Stimulated activated memory B cell treated with anti-CD40 and anti-IgM and Interleukin-4, amounts not matched to agents 10 μg/mL and 1 μg/mL and 100 μg/mL, for 72 hours (primary cell): ENCODE measurements at regions not wholly inside any gene's neighbourhood (a gene's known extent, or its start where the extent isn't known, plus 50 kb on each side); places are given as distances from the start of the nearest gene placed in this dataset.

Experiments used
- ATAC-seq: fragments of 150-1000 bp; cut with Tn5 transposase; 2 replicates; pipeline ENCODE4 v1.10.0; 2021
- H3K27ac Mint-ChIP-seq: one replicate; pipeline ENCODE4 v1.8.0; 2022; ENCODE audit warnings: mild to moderate bottlenecking, mixed read lengths
- H3K27me3 Mint-ChIP-seq: one replicate; pipeline ENCODE4 v1.8.0; 2022; ENCODE audit warnings: mixed read lengths
- H3K36me3 Mint-ChIP-seq: one replicate; pipeline ENCODE4 v1.8.0; 2022; ENCODE audit warnings: mixed read lengths
- H3K4me1 Mint-ChIP-seq: one replicate; pipeline ENCODE4 v1.8.0; 2022; ENCODE audit warnings: mixed read lengths
- H3K4me3 Mint-ChIP-seq: one replicate; pipeline ENCODE4 v1.8.0; 2022; ENCODE audit warnings: mild to moderate bottlenecking, moderate library complexity, mixed read lengths
- H3K9me3 Mint-ChIP-seq: one replicate; pipeline ENCODE4 v1.8.0; 2022; ENCODE audit warnings: mixed read lengths

DNA sequence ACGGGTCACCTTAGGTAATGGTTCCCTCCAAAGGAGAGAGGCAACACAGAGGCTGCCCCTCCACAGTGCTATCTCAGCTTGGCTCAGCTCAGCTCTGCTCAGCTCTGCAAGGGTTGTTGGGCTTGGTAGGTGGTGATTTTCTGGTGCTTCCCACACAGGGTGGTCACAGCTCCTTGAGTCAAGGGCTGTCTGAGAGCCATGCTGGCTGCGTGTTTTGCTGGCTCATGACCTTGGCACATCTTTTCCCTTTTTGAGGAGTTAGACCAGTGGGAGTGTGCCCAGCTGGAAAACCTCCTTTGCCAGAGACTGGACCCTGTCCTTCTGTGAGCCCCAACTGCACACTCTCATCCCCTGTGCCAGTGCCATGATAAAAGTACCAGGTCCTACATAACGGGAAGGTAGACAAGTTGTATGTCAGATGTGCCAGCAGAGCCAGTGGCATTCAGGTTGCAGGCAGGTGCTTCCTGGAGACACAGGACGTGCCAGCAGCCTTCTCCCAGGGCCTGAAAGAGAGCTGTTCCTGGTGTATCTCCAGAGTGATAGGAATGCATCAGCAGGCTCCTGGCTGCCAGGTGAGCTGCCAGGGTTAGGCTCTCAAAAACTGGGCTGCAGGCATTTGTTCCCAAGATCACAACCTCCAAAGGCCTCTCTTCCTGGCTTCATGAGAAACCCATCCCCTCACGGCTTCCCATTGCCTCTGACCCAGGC is 118.6 kb upstream of the CXCL14 start:
- no peaks in the 10 kb centered on the region for H3K36me3 Mint-ChIP-seq
- no peak overlapping the region for H3K4me3 Mint-ChIP-seq
- H3K9me3 Mint-ChIP-seq, result no peaks in the 10 kb centered on the region
- no peak overlapping the region for H3K27ac Mint-ChIP-seq
- ATAC-seq, result no peak
- H3K27me3 Mint-ChIP-seq, result peaks cover 22% of the 10 kb centered on the region
- H3K4me1 Mint-ChIP-seq, result no peaks in the 10 kb centered on the region

DNA sequence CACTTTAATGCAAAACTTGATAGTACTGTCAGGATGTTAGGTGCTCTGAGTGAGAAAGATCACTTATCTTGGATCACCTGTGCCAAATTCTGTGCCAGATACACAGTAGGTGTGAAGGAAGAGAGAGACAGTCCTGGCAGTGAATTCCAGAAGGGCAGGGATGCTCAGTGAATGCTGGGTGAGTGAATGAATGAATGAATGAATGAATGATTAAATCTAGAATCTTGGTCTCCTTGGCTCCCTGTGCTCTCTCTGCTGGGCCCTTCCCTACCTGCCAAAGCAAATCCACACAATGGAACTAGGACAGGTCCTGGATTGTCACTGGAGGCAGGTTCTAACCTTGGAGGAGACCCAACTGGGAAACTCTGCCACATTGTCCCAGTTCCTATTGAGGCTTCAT is 117.5 kb upstream of the CXCL14 start:
- no peak for ATAC-seq
- no peaks in the 10 kb centered on the region for H3K36me3 Mint-ChIP-seq
- H3K27me3 Mint-ChIP-seq, result peaks cover 30% of the 10 kb centered on the region
- no peak overlapping the region for H3K4me3 Mint-ChIP-seq
- no peak overlapping the region for H3K27ac Mint-ChIP-seq
- no peaks in the 10 kb centered on the region for H3K4me1 Mint-ChIP-seq
- no peaks in the 10 kb centered on the region for H3K9me3 Mint-ChIP-seq

DNA sequence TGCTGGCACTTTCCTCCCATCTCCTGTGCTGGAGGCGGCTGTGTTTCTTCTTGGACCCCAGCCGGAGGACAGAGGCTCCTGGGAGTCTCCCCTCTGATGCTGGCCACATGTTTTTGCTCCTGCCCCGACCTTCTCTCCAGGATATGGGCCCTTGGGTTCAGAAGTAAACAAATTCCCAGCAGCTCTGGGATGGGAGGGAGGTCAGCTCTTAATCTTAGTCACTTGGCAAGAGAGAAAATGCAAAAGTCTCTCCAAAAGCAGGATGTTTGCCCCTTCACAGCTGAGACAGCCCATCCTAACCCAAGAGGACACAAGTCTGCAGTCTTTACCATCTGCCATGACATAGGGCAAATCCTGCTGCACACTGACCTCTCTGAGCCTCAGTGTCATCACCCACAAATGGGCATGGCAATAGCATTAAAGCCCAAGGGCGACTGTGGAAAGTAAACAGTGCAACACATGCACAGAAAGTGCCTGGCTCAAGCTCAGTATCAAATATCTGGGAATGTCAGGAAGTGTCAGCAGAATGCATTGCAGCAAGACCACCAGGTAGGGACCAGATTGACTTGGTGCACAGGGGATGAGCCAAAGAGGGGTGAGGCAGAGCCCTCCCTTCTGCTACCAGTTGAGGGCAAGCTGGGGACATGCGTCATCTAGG is 117.0 kb upstream of the CXCL14 start:
- no peak for ATAC-seq
- Mint-ChIP-seq H3K9me3 (no peaks in the 10 kb centered on the region), H3K4me3 (no peak overlapping the region), H3K36me3 (no peaks in the 10 kb centered on the region), H3K4me1 (no peaks in the 10 kb centered on the region), H3K27ac (no peak overlapping the region), H3K27me3 (peaks cover 36% of the 10 kb centered on the region)

DNA sequence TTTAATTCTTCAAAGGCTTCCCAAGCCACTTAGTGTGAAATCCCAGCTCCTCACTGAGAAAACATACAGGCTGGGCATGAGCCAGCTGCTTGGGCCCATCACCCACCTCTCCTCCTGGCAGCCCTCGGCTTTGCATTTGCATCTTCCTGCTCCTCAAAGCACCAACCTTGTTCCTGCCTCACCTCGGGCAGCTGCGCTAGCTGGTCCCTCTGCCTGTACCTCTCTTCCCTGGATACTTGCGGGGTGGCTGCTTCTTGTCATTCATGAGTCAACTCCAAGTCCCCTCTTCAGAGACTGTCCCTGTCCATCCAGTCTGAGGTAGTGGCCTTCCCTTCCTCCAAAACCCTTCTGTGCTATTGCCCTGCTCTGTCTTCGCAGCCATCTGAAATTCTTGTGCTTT is 116.1 kb upstream of the CXCL14 start:
- no peak overlapping the region for H3K4me3 Mint-ChIP-seq
- H3K27ac Mint-ChIP-seq, result no peak overlapping the region
- H3K9me3 Mint-ChIP-seq, result no peaks in the 10 kb centered on the region
- no peaks in the 10 kb centered on the region for H3K36me3 Mint-ChIP-seq
- H3K27me3 Mint-ChIP-seq, result peaks cover 44% of the 10 kb centered on the region
- ATAC-seq, result no peak
- no peaks in the 10 kb centered on the region for H3K4me1 Mint-ChIP-seq

DNA sequence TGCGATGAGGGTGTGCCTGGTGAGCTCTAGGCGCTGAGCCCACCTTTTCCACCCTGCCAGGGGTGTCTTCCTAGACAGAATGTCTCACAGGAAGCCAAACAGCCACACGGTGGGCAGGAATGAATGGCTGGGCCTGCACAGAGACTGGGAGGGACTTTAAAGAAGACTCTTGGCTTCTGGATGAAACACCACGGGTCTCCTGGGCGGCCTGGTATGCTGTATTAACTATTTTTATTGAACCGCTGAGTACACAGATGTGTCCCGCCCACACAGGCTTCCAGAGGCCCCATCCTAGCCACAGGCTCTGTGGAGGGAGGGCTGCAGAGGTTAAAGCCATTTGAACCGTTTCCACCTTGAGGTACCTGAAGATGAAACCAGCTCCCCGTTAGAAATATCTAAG is 115.2 kb upstream of the CXCL14 start:
- H3K27me3 Mint-ChIP-seq, result peaks cover 51% of the 10 kb centered on the region
- H3K4me1 Mint-ChIP-seq, result no peaks in the 10 kb centered on the region
- H3K9me3 Mint-ChIP-seq, result no peaks in the 10 kb centered on the region
- no peak overlapping the region for H3K27ac Mint-ChIP-seq
- no peak overlapping the region for H3K4me3 Mint-ChIP-seq
- no peaks in the 10 kb centered on the region for H3K36me3 Mint-ChIP-seq
- ATAC-seq, result no peak

DNA sequence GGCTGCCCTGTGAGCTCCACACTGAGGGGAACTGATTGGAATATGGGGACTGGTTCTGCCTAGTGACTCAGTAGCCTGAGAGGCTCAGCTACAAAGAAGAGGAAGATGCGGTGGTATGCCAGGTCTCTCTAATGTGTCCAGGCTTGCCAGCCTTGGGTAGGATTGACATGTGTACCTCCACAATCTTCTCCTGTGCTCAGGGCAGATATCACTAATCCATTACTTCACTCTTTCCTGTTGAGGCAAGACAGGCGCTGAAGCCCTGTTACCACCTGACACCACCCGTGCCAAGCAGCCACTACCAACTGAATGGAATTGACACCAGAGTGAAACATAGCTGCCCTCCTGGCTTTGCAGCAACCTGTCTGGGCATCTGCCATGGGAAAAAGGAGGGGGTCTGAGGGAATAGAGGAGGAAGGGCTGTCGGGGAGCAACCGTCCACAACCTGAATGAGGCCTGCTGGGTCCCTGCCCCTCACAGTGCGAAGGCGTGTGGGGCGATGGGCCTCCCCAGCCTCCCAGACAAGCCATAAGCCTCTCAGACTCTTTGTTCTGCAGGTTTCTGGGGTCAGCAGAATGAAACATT is 114.7 kb upstream of the CXCL14 start:
- Mint-ChIP-seq H3K4me3 (no peak overlapping the region), H3K27me3 (peaks cover 52% of the 10 kb centered on the region), H3K9me3 (no peaks in the 10 kb centered on the region), H3K27ac (no peak overlapping the region), H3K4me1 (no peaks in the 10 kb centered on the region), H3K36me3 (no peaks in the 10 kb centered on the region)
- no peak for ATAC-seq

DNA sequence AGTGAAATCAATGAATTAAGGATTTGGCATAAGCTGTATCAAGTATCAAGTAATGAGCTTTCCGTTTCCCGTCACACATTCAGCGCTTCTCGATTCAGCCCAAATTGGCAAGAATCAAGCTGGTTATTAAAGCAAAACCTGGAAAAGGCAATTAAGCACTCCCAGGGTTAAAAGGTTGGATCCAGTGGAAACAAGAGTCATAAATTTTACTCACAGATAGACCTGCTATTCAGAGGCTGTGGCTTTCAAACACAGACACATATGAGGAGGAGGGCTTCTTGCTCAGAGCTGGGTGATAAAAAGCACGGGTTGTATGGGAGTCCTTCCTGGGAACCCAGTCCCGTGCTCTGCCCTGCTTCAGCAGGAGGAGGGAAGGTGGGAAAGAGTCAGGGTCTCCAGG is 112.3 kb upstream of the CXCL14 start:
- Mint-ChIP-seq H3K9me3 (no peaks in the 10 kb centered on the region), H3K27me3 (peaks cover 63% of the 10 kb centered on the region), H3K4me3 (no peak overlapping the region)

DNA sequence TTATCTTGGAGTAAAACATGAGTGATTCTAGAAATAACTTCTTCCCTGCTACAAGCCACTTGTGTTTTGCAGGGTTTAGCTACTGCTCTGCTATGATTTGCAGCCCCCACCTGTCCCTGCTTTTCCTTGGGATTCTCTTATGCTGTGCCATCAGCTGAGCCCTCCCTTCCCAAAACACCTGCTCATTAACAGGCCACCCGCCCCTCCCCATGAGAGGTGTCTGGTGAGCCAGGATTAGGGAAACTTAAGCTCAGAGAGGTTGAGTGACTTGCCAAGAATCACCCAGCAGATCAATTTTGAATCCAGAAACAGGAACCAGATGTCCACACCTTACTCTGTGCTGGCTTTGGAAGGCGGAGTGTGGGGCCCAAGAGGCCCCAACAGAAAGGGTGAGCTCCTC is 111.7 kb upstream of the CXCL14 start:
- no peak overlapping the region for H3K4me3 Mint-ChIP-seq
- no peaks in the 10 kb centered on the region for H3K9me3 Mint-ChIP-seq
- H3K36me3 Mint-ChIP-seq, result no peaks in the 10 kb centered on the region
- peaks cover 57% of the 10 kb centered on the region for H3K27me3 Mint-ChIP-seq
- ATAC-seq, result no peak
- H3K27ac Mint-ChIP-seq, result no peak overlapping the region
- no peaks in the 10 kb centered on the region for H3K4me1 Mint-ChIP-seq

More for the DNA sequence above, 112.3 kb upstream of the CXCL14 start:
- no peaks in the 10 kb centered on the region for H3K4me1 Mint-ChIP-seq
- H3K36me3 Mint-ChIP-seq, result no peaks in the 10 kb centered on the region
- no peak overlapping the region for H3K27ac Mint-ChIP-seq
- no peak for ATAC-seq

DNA sequence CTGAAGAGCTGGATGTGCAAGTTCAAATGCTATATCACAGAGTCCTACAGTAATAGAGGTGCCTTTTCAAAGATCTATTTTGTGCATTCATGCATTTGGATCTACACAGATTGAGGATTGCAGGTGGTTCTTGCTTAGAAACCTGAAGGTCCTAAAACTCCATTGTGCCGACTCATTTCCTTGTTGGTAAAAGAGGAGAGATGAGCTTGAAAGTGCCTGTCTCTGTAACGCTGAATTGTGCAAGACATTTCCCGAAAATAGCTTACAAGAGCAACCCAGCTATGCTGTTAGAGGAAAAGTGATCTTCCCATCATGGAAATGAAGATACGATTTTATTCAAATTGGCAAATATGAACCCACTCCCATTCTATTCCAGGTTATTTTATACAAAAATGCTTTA is 110.7 kb upstream of the CXCL14 start:
- Mint-ChIP-seq H3K27ac (no peak overlapping the region), H3K4me3 (no peak overlapping the region), H3K27me3 (peaks cover 49% of the 10 kb centered on the region), H3K4me1 (no peaks in the 10 kb centered on the region), H3K36me3 (no peaks in the 10 kb centered on the region), H3K9me3 (no peaks in the 10 kb centered on the region)
- ATAC-seq, result no peak

DNA sequence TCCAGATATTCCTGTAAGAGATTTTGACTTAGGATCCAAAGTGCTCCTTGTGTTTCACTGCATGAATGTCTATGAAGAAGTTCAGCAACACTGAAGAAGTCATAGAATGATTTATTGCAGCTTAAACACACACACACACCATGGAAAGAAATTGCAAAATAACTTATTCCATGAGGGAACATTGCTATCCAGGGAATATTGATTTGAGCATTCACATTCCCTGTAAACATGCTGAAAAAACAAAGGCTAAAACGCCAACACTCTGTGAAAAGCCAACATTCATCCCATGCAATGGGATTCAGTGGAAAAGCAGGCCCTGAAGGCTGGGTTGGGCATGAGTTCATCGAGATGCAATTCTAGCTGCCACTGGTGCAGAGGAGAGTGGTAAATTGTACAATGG is 109.6 kb upstream of the CXCL14 start:
- no peaks in the 10 kb centered on the region for H3K9me3 Mint-ChIP-seq
- no peak overlapping the region for H3K27ac Mint-ChIP-seq
- H3K36me3 Mint-ChIP-seq, result no peaks in the 10 kb centered on the region
- no peak overlapping the region for H3K4me3 Mint-ChIP-seq
- H3K27me3 Mint-ChIP-seq, result peaks cover 49% of the 10 kb centered on the region
- no peak for ATAC-seq
- no peaks in the 10 kb centered on the region for H3K4me1 Mint-ChIP-seq

DNA sequence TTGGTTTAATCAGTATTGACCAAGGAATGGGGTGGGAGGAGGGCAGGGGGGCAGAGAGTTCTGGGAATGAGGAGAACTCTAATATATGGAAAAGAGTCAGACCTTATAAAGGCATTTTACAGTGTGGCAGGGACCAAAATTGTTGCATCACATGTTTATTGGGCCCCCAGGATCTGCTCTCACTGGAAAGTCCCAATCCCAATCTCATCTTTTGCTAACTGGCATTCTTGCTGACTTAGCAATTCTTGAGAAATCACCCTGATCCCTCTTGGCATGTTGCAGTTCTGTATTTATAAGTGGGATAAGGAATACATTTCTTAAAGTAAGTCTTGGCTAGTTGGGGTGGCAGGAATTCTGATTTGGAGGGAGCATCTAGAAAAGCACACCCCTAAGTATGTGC is 104.4 kb upstream of the CXCL14 start:
- H3K4me1 Mint-ChIP-seq, result no peaks in the 10 kb centered on the region
- peaks cover 11% of the 10 kb centered on the region for H3K9me3 Mint-ChIP-seq
- no peak overlapping the region for H3K27ac Mint-ChIP-seq
- H3K36me3 Mint-ChIP-seq, result no peaks in the 10 kb centered on the region
- no peak overlapping the region for H3K4me3 Mint-ChIP-seq
- peaks cover 16% of the 10 kb centered on the region for H3K27me3 Mint-ChIP-seq
- ATAC-seq, result no peak

DNA sequence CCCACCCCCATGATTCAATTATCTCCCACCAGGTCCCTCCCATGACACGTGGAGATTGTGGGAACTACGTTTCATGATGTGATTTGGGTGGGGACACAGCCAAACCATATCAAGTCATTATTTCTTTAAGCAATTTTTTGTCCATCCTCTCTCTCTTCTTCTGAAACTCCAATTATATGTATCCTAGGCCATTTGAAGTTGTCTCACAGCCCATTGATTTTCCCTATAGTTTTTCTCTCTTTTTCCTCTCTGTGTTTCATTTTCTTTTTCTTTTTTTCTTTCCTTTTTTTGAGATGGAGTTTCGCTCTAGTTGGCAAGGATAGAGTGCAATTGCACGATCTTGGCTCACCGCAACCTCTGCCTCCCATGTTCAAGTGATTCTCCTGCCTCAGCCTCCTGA is 101.9 kb upstream of the CXCL14 start:
- peaks cover 6% of the 10 kb centered on the region for H3K36me3 Mint-ChIP-seq
- no peak overlapping the region for H3K27ac Mint-ChIP-seq
- no peak overlapping the region for H3K4me3 Mint-ChIP-seq
- ATAC-seq, result no peak
- peaks cover 30% of the 10 kb centered on the region for H3K9me3 Mint-ChIP-seq
- H3K4me1 Mint-ChIP-seq, result no peaks in the 10 kb centered on the region
- H3K27me3 Mint-ChIP-seq, result peaks cover 9% of the 10 kb centered on the region

DNA sequence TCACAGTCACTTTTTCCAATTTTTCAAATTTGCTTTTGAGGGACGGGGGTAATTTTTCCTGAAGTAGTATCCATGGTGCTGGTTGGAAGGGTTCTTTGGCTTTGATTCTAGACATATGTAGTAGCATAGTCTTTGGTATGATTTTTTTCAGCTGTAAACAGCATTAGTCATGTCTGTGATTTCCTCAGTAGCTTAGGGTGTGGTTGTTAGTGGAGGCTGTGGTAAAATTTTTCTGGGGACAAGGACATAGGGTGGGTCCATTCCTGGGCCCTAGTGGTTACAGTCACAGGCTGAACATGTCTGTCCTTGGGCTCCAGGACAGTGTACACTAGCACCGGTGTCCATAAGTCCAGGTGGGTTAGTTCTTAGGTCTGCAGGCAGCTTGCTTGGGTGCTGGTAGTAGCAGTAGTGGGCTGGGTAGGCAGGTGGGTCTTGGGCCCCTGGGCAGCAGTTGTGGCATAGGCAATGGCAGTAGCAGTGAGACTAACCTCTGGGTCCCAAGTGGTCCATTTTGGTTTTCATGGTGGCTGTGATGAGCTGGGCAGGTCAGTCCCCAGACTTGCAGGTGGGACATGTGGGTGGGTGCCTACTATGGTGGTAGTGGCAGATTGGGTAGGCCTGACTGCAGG is 100.0 kb upstream of the CXCL14 start:
- Mint-ChIP-seq H3K27ac (no peak overlapping the region), H3K27me3 (peaks cover 13% of the 10 kb centered on the region), H3K4me1 (no peaks in the 10 kb centered on the region), H3K36me3 (peaks cover 6% of the 10 kb centered on the region), H3K4me3 (no peak overlapping the region), H3K9me3 (peaks cover 35% of the 10 kb centered on the region)
- ATAC-seq, result no peak

DNA sequence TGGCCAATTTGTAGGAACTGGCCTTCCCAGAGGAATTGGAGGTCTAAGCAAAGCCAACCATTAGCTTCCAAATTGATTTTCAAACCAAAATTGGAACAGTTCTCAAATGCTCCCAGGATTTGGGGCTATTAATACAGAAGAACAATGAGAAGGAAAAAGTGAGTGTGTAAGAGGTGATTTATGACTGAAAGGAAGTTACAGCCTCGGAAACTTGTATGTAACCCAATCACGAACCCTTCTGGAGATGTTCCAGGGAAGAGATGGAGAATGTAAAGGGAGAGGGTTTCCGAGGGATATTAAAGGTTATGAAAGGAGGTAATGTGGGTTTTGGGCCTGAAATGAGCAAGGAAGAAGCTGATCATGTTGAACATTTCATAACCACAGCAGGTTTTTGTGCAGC is 93.2 kb upstream of the CXCL14 start:
- ATAC-seq, result no peak
- no peaks in the 10 kb centered on the region for H3K4me1 Mint-ChIP-seq
- peaks cover 13% of the 10 kb centered on the region for H3K9me3 Mint-ChIP-seq
- H3K27ac Mint-ChIP-seq, result no peak overlapping the region
- peaks cover 6% of the 10 kb centered on the region for H3K36me3 Mint-ChIP-seq
- H3K4me3 Mint-ChIP-seq, result no peak overlapping the region
- peaks cover 13% of the 10 kb centered on the region for H3K27me3 Mint-ChIP-seq

DNA sequence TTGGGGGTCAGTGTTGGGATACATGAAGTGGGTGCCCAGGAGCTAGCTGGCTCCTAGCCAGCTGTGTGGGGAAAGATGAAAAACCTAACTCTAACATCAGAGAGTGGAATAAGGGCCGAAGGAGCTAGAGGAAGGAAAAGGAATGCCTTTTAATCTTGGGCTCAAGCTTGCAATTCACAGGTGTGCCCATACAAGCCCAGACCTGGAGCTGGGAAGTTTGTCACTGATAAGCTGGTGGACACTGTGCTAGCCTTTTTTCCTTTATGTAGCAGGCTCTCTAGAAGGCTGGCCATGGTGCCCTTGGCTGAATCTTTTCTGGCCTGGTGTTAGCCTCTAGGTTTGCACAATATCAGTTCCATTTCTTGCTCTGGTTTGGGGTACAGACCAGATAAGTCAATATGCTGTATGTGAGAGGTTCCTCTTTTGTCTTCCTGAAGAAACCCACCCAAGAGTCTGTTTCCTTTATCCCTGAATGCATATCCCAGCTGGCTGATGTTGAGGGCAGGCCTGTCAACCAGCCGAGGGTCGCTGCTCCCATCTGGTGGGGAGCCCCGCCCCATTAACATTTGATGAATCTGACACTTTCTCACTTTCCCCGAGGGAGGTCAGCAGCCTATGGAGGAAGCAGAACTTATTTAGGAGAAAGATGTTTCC is 92.4 kb upstream of the CXCL14 start:
- Mint-ChIP-seq H3K27ac (no peak overlapping the region), H3K4me1 (no peaks in the 10 kb centered on the region), H3K9me3 (peaks cover 10% of the 10 kb centered on the region), H3K36me3 (peaks cover 3% of the 10 kb centered on the region), H3K27me3 (peaks cover 9% of the 10 kb centered on the region), H3K4me3 (no peak overlapping the region)
- ATAC-seq, result no peak
